Urinary bladder (tissue), 3 donors: ENCODE measurements at regions not wholly inside any gene's neighbourhood (a gene's known extent, or its start where the extent isn't known, plus 50 kb on each side); places are given as distances from the start of the nearest gene placed in this dataset.
"Not testable (repeated sequence)": the region's sequence is repeated elsewhere in the genome, so short reads cannot be mapped to it uniquely, and the experiment has no call there.

Experiments
- DNase-seq: peaks from one replicate; pipeline ENCODE4 v3.0.0-alpha.2; 2015; ENCODE audit errors: extremely low spot score
- H3K27ac ChIP-seq: one replicate; pipeline ENCODE4 v1.5.1; 2013; ENCODE audit warnings: low read depth, mild to moderate bottlenecking, moderate library complexity
- H3K36me3 ChIP-seq: one replicate; pipeline ENCODE4 v1.6.1; 2013; ENCODE audit warnings: mild to moderate bottlenecking, moderate library complexity; ENCODE audit not compliant: insufficient read depth
- H3K4me1 ChIP-seq: one replicate; pipeline ENCODE4 v1.6.1; 2013; ENCODE audit warnings: mild to moderate bottlenecking, moderate library complexity; ENCODE audit not compliant: insufficient read depth
- H3K4me3 ChIP-seq: one replicate; pipeline ENCODE4 v1.5.1; 2013; ENCODE audit warnings: low read depth, low read length
- WGBS: extraction: QIAGEN DNeasy Blood & Tissue Kit; methylation state at CpG from one replicate; pipeline ENCODE4 v1.1.7; 2013; 5-methylcytosine and 5-hydroxymethylcytosine counted together
- donor health status: healthy with polysubstance abuse.
- donor health status: healthy.

DNA sequence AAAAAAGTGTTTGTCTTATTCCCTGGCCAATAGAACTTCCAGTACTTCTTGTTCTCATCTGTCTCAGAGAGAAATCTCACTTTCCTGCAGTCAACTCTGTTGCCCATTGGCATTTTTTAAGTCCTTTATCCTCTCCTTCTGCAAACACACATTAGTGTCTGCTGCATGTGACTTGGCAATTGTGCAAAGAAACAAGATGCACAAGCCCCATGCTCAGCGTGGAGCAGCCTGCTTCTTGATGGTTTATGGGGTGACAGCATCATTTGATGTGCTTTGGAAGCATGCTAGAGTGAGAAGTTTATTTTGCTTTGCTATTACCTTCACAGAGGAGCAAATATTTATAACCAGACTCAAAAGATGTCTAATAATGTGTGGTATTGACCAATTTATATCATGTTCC is 238.2 kb downstream of the FAT3 start:
- Histone ChIP-seq H3K27ac (no peak overlapping the region), H3K4me3 (no peak overlapping the region), H3K36me3 (no peaks in the 10 kb centered on the region), H3K4me1 (no peaks in the 10 kb centered on the region)
- no peak for DNase-seq
- 39% methylated on average over 1 of the region's 1 CpG for whole genome bisulfite sequencing

GRCh38 chr11:92464822-92465221 is 240.2 kb downstream of the FAT3 start:
- H3K4me1 ChIP-seq: no peaks in the 10 kb centered on the region
- 55% methylated on average over 6 of the region's 6 CpGs for WGBS
- no peak overlapping the region for H3K27ac ChIP-seq
- DNase-seq: no peak
- no peaks in the 10 kb centered on the region for H3K36me3 ChIP-seq
- no peak overlapping the region for H3K4me3 ChIP-seq

DNA sequence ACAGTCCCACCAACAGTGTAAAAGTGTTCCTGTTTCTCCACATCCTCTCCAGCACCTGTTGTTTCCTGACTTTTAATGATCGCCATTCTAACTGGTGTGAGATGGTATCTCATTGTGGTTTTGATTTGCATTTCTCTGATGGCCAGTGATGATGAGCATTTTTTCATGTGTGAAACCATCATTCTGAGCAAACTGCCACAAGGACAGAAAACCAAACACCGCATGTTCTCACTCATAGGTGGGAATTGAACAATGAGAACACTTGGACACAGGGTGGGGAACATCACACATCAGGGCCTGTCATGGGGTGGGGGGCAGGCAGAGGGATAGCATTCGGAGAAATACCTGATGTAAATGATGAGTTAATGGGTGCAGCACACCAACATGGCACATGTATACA is 240.8 kb downstream of the FAT3 start:
- not testable (repeated sequence) for H3K27ac ChIP-seq, DNase-seq, H3K4me1 ChIP-seq, H3K36me3 ChIP-seq, H3K4me3 ChIP-seq
- WGBS: 94% methylated on average over 2 of the region's 3 CpGs

DNA sequence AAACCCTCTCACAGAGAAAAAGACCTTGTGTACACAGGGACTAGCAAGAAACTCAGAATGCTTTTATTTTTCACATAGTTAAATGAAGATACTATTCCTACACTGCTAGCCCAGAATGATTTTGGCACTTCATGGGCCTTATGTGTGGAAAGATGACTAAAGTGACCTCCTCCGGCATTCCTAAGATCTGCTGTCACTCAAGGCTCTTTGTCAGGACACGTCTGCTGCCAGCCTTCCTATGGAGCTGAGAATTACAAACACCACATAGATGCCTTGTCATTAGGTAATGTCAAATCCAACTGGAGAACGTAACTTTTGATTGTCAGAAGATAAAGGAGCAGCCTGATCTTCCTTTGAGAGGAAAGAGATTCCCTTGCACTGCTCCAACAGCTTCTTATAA is 249.1 kb downstream of the FAT3 start:
- H3K36me3 ChIP-seq: no peaks in the 10 kb centered on the region
- H3K4me1 ChIP-seq: no peaks in the 10 kb centered on the region
- no peak overlapping the region for H3K4me3 ChIP-seq
- WGBS: 81% methylated on average over 3 of the region's 3 CpGs
- DNase-seq: no peak
- no peak overlapping the region for H3K27ac ChIP-seq

GRCh38 chr11:92475316-92475715 is 250.7 kb downstream of the FAT3 start:
- Histone ChIP-seq H3K27ac (no peak overlapping the region), H3K4me1 (no peaks in the 10 kb centered on the region), H3K4me3 (no peak overlapping the region), H3K36me3 (no peaks in the 10 kb centered on the region)
- DNase-seq: no peak

DNA sequence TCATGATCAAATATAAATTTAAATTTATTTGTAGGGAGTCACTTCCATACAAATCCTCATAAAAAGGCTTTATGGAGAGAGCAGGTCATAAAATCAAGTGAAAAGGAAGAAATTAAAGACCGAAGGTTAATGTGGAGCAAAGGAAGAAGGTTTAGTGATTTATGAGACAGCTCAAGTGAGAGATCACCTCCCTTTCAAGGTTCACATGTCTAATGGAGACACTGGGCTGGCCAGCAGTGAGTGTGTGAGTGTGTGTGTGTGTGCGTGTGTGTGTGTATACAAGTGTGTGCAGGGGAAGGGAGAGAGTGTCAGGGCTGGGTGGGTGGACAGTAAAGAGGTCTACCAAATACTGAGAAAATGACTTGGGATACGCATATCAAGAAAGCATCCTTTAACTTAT is 251.2 kb downstream of the FAT3 start:
- no peak for DNase-seq
- WGBS: 87% methylated on average over 3 of the region's 3 CpGs
- no peak overlapping the region for H3K4me3 ChIP-seq
- H3K4me1 ChIP-seq: no peaks in the 10 kb centered on the region
- H3K27ac ChIP-seq: no peak overlapping the region
- no peaks in the 10 kb centered on the region for H3K36me3 ChIP-seq

DNA sequence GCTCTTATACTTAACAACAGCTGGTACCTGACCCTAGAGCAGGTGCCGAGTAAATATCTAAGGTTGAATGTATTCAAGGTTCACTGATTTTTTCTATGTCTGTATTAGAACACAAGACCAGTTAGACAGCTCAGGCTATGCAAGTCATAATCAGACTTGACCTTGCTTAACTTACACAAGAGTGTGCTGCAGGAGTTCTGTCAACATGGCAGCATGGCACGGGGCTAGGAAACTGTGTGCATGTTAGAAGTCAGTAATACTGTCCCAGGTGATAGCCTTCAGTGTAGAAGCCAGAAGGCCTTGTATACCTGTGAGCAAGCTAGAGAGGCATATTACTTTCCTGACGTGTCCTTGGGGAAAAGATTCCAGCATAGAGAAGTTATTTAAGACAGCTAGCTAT is 253.1 kb downstream of the FAT3 start:
- no peaks in the 10 kb centered on the region for H3K36me3 ChIP-seq
- 92% methylated on average over 3 of the region's 3 CpGs for WGBS
- H3K27ac ChIP-seq: no peak overlapping the region
- H3K4me3 ChIP-seq: no peak overlapping the region
- no peak for DNase-seq
- no peaks in the 10 kb centered on the region for H3K4me1 ChIP-seq

DNA sequence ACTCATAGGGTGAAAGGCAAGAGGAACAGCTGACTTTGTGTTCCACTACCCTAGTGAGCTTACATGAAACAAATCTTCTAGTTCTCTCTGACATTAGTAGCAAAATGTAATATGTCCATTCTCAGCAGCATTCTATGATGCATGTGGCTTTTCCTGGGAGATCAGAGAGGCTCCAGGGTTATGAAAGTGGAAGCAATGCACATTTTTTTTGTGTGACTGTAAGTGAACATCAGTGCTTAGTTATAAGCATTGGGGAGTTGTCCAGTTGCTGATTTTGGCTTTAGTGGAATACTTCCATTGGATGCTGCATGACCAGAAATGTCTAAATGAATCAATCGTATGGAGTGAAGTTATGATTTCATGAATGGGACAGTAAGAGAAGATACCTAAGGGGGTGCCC is 255.9 kb downstream of the FAT3 start:
- H3K4me1 ChIP-seq: no peaks in the 10 kb centered on the region
- H3K27ac ChIP-seq: no peak overlapping the region
- H3K4me3 ChIP-seq: no peak overlapping the region
- DNase-seq: no peak
- 95% methylated on average over 1 of the region's 1 CpG for WGBS
- H3K36me3 ChIP-seq: no peaks in the 10 kb centered on the region

DNA sequence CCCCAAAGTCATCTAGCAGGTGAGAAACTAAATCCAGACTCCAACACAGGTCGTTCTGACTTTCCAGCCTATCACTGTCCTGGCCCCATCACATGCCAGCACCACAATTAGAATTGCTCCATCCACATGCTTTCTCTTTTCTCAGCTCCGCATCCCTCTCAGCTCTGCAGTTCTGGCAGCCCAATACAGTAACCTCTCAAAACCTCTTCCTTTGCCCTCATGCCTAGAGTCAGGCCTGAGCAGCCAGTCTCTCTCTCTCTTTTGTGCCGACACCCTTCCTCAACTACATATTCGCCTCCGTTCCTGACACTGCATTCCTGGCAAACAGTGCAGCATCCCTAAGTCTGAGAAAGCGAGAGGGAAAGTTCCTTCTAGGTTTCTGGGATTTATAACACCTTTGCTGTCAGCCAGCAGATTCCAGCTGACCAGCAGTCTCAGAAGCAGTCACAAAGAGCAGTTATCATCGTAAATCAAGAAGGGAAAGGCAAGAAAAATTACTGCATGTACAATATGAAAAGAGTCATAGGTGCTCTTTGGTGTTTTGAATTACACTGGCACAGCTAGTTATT is 258.0 kb downstream of the FAT3 start:
- 70% methylated on average over 7 of the region's 7 CpGs for WGBS
- Histone ChIP-seq H3K4me3 (no peak overlapping the region), H3K27ac (no peak overlapping the region), H3K36me3 (no peaks in the 10 kb centered on the region), H3K4me1 (no peaks in the 10 kb centered on the region)
- no peak for DNase-seq

DNA sequence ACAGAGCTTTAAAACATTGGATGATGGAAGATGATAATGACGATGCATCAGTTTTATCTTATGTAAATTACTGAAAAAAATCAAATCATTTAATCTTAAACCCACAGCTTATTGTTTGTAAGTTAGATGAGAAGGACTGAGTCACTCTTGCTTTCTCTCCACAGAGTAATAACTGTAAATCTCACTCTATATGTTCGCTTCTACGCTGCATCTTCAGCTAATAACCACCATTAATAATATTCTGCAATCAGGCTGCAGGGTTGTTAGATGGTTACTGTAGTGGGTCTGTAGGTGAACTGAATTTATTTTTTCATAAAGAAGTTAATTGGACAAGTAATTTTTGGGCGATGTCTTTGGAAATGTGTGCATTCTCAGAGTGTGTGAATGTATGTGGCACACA is 260.0 kb downstream of the FAT3 start:
- 94% methylated on average over 4 of the region's 4 CpGs for WGBS
- DNase-seq: no peak
- no peaks in the 10 kb centered on the region for H3K4me1 ChIP-seq
- no peak overlapping the region for H3K27ac ChIP-seq
- no peak overlapping the region for H3K4me3 ChIP-seq
- H3K36me3 ChIP-seq: no peaks in the 10 kb centered on the region

DNA sequence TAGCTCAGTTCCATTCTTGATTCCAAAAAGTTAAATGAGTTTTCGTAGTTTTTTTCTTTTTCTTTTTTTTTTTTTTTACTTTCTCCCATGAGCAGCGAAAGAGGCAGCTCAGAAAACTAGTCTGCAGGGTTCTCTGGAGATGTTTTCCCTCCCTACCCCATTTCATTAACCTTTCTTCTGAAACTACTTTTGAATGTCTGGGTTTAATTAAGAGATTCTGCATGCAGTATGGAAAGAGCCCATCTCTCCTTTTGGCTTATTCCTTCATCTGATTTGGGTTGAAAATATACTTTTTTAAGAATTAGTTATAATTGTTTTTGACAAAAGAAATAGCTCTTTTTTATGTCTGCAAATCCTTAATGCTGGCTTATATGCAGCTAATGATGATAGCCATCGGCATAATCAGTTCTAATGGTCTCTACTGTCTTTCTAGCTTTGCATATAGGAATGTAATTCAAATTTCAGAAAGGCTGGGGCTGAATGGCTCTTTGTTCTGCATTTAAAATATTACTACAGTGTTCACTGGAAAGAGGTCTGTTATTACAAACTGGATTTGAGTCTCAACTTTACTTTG is 265.3 kb downstream of the FAT3 start:
- no peak for DNase-seq
- 90% methylated on average over 3 of the region's 3 CpGs for WGBS

GRCh38 chr11:92492372-92492771 is 267.8 kb downstream of the FAT3 start:
- no peak for DNase-seq
- 87% methylated on average over 1 of the region's 1 CpG for WGBS
- no peak overlapping the region for H3K27ac ChIP-seq
- H3K4me1 ChIP-seq: no peaks in the 10 kb centered on the region
- H3K36me3 ChIP-seq: no peaks in the 10 kb centered on the region
- H3K4me3 ChIP-seq: no peak overlapping the region

More for the DNA sequence above, 265.3 kb downstream of the FAT3 start:
- H3K4me1 ChIP-seq: no peaks in the 10 kb centered on the region
- no peak overlapping the region for H3K4me3 ChIP-seq
- no peaks in the 10 kb centered on the region for H3K36me3 ChIP-seq
- no peak overlapping the region for H3K27ac ChIP-seq

DNA sequence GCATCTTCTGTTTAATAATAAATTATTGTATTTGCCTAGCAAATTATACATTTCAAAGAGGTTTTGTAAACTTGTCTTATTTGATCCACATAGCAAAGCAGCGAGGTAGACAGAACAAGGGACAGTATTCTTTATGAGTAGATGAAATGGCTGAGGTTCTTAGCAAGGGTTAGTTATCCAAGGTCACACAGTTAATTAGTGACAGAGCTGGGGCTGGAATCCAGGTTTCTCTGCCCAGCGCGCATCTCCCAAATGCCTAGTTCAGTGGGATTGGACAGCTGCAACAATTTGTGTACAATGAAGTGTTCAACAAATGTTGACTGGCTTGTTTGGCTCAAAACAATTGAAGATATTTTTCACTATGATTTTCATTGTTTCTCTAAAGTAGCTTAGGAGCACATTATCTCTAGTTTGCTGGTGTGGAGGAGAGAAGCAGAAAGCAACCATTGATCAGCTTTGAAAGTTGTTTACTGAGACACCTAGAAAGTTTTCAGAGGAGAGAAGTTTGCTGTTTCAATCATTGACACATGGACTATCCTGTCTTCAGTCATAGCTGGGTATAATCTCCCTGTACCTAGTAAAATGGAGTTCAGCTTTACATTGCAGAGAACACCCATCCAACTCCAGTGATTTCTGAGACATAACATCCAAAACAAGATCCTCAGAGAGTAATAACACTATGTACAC is 270.6 kb downstream of the FAT3 start:
- Histone ChIP-seq H3K4me3 (no peak overlapping the region), H3K36me3 (no peaks in the 10 kb centered on the region), H3K4me1 (no peaks in the 10 kb centered on the region), H3K27ac (no peak overlapping the region)
- WGBS: 74% methylated on average over 3 of the region's 3 CpGs
- no peak for DNase-seq

GRCh38 chr11:92500453-92500852 is 275.8 kb downstream of the FAT3 start:
- no peak for DNase-seq
- 90% methylated on average over 2 of the region's 2 CpGs for WGBS
- no peaks in the 10 kb centered on the region for H3K36me3 ChIP-seq

More at GRCh38 chr11:92500453-92500852, 275.8 kb downstream of the FAT3 start:
- no peaks in the 10 kb centered on the region for H3K4me1 ChIP-seq
- no peak overlapping the region for H3K4me3 ChIP-seq
- no peak overlapping the region for H3K27ac ChIP-seq
